ENCODE measurements at regions not wholly inside any gene's neighbourhood (a gene's known extent, or its start where the extent isn't known, plus 50 kb on each side); places are given as distances from the start of the nearest gene placed in this dataset.
"Not testable (repeated sequence)": the region's sequence is repeated elsewhere in the genome, so short reads cannot be mapped to it uniquely, and the experiment has no call there.

GRCh38 chr6:72457738-72458137 is 164.1 kb upstream of the KCNQ5 start:
- DNase-seq (ENCODE audit: extremely low spot score, insufficient read length, low read depth) (no peak), FAIRE-seq (no peak)

- no peak for DNase-seq (ENCODE audit: extremely low spot score, insufficient read length, low read depth)
- no peak for FAIRE-seq
Observed at GRCh38 chr6:72458521-72458920, 163.3 kb upstream of the KCNQ5 start.

- no peak for DNase-seq (ENCODE audit: extremely low spot score, insufficient read length, low read depth)
- FAIRE-seq = no peak
Observed at GRCh38 chr6:72461144-72461543, 160.7 kb upstream of the KCNQ5 start.

GRCh38 chr6:72464246-72464645 is 157.6 kb upstream of the KCNQ5 start:
- DNase-seq (ENCODE audit: extremely low spot score, insufficient read length, low read depth) (no peak), FAIRE-seq (no peak)

GRCh38 chr6:72464791-72465691 is 156.8 kb upstream of the KCNQ5 start:
- DNase-seq (ENCODE audit: extremely low spot score, insufficient read length, low read depth) (no peak), FAIRE-seq (no peak)

- FAIRE-seq (no peak), DNase-seq (ENCODE audit: extremely low spot score, insufficient read length, low read depth) (no peak)
Observed at GRCh38 chr6:72466471-72466870, 155.4 kb upstream of the KCNQ5 start.

GRCh38 chr6:72466971-72467566 is 154.8 kb upstream of the KCNQ5 start:
- DNase-seq (ENCODE audit: extremely low spot score, insufficient read length, low read depth) (no peak), FAIRE-seq (no peak)

- not testable (repeated sequence) for FAIRE-seq
Observed at GRCh38 chr6:72469406-72469983, 152.4 kb upstream of the KCNQ5 start.

GRCh38 chr6:72476051-72476450 is 145.8 kb upstream of the KCNQ5 start:
- no peak for FAIRE-seq
- DNase-seq (ENCODE audit: extremely low spot score, insufficient read length, low read depth) = no peak

More at GRCh38 chr6:72469406-72469983, 152.4 kb upstream of the KCNQ5 start:
- DNase-seq (ENCODE audit: extremely low spot score, insufficient read length, low read depth) = not testable (repeated sequence)

GRCh38 chr6:72476646-72477045 is 145.2 kb upstream of the KCNQ5 start:
- DNase-seq (ENCODE audit: extremely low spot score, insufficient read length, low read depth) (no peak), FAIRE-seq (no peak)

GRCh38 chr6:72495441-72495840 is 126.4 kb upstream of the KCNQ5 start:
- FAIRE-seq = no peak
- DNase-seq (ENCODE audit: extremely low spot score, insufficient read length, low read depth) = no peak

- no peak for FAIRE-seq
Observed at GRCh38 chr6:72497186-72497585, 124.7 kb upstream of the KCNQ5 start.

GRCh38 chr6:72500669-72501068 is 121.2 kb upstream of the KCNQ5 start:
- FAIRE-seq = no peak
- no peak for DNase-seq (ENCODE audit: extremely low spot score, insufficient read length, low read depth)

More at GRCh38 chr6:72497186-72497585, 124.7 kb upstream of the KCNQ5 start:
- DNase-seq (ENCODE audit: extremely low spot score, insufficient read length, low read depth) = no peak

GRCh38 chr6:72504406-72504805 is 117.5 kb upstream of the KCNQ5 start:
- DNase-seq (ENCODE audit: extremely low spot score, insufficient read length, low read depth) = no peak
- FAIRE-seq = no peak

- no peak for DNase-seq (ENCODE audit: extremely low spot score, insufficient read length, low read depth)
- no peak for FAIRE-seq
Observed at GRCh38 chr6:72505446-72505845, 116.4 kb upstream of the KCNQ5 start.

- FAIRE-seq (no peak), DNase-seq (ENCODE audit: extremely low spot score, insufficient read length, low read depth) (no peak)
Observed at GRCh38 chr6:72519871-72520270, 102.0 kb upstream of the KCNQ5 start.

GRCh38 chr6:72521684-72522083 is 100.2 kb upstream of the KCNQ5 start:
- DNase-seq (ENCODE audit: extremely low spot score, insufficient read length, low read depth) (no peak), FAIRE-seq (no peak)

- peak; percentile 11 for DNase-seq (ENCODE audit: extremely low spot score, insufficient read length, low read depth)
- FAIRE-seq = peak; percentile 67
Observed at GRCh38 chr6:72522735-72523141, 99.1 kb upstream of the KCNQ5 start.

GRCh38 chr6:72524011-72524645 is 97.7 kb upstream of the KCNQ5 start:
- FAIRE-seq = peak; percentile 56
- no peak for DNase-seq (ENCODE audit: extremely low spot score, insufficient read length, low read depth)

GRCh38 chr6:72525821-72526510 is 95.9 kb upstream of the KCNQ5 start:
- FAIRE-seq = no peak
- DNase-seq (ENCODE audit: extremely low spot score, insufficient read length, low read depth) = no peak

Data from GM18507 (cell line).